Hypothalamus (tissue), 51 donors: ENCODE measurements at regions not wholly inside any gene's neighbourhood (a gene's known extent, or its start where the extent isn't known, plus 50 kb on each side); places are given as distances from the start of the nearest gene placed in this dataset.

Source experiments
- DNase-seq, 51 donors: peaks; one replicate each; lab custom pipeline; 2025; lab: John Stamatoyannopoulos, UW

GRCh38 chr9:134487066-134487710, 154.4 kb upstream of the COL5A1 start:
- no peak for DNase-seq

DNA sequence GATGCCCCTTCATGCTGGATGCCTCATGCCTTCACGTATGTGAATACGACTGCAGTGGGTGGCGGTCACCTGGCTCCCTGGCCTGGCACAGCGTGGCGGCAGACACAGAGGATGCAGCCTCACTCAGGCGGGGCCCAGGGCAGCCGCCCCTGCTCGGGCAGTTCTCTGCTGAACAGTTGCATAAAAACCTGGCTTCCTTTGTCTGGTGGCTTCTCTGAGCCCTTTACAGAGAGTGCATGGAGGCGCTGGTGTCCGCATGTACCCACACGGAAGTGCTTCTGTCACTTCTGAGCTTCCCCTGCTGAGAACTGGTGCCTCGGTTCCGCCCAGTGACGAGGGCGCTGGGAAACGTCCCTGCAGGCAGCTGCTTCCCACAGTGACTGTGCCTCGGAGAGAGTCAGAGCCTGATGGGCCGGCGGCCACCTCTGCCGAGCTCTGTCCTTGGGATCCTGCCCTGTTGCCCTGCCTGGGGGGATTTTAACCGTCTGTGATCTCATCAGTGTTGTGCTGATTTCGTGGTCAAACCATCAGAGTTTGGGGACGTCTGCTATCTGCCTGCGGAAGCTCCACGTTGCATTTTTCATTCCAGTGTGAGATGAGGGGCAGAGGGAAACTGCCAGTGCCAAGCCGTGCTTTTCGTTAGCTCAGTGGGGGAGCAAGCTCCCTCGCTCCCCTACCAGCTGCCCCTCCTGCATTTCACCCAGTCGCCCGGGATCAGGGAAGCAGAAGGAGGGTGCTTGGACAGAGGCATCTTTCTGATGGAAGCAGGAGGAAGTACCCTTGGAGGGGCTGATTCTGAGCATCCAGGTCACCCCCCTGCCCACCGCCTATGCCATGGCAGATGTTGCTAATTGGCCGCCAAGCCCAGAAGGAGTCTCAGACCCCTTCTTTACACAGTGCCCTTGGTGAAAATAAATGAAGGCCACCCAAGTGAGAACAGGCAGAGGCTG, 153.0 kb upstream of the COL5A1 start:
- DNase-seq: peak in 9 of 51 donors; percentile 6 to 41 (median 15)

GRCh38 chr9:134489621-134490408, 151.8 kb upstream of the COL5A1 start:
- no peak for DNase-seq

DNA sequence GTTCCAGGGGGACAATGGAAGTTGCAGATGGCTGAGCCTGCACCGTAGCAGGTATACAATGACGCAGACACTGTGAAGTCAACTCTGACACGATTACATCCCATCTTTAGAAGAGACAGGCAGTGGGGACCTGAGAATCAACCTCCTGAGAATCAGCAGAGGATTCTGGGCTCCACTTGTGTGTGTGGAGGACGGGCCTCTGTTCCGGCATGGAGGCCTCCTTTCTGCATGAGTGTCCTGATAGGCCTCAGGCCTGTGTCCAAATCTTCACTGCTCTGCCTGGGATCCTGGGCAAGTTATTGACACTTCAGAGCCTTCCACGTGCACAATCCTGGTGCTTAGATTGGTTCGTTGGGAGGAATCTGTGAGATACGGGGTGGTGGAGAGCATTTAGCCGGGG, 151.2 kb upstream of the COL5A1 start:
- DNase-seq: no peak

- no peak for DNase-seq
Measured at GRCh38 chr9:134491196-134491835, 150.3 kb upstream of the COL5A1 start.

DNA sequence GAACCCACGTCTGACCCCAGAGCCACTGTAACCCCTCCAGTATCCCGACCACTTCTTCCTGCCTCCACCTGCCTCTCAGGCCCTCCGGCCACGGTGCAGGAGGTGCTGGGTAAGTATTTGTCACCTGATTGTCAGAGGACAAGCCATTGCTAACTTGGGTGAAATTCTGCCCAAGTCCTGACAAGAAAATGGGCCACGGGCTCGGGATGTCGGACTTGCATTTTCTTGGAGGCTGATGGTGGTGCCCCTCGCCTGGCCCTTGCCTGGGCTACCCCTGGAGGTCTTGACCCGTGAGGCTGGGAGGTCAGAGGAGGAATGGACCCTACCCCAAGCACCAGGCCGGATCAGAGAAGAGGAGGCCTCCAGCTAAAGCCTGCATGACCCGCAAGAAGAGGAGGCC, 149.7 kb upstream of the COL5A1 start:
- no peak for DNase-seq

GRCh38 chr9:134492281-134492691, 149.3 kb upstream of the COL5A1 start:
- no peak for DNase-seq

DNA sequence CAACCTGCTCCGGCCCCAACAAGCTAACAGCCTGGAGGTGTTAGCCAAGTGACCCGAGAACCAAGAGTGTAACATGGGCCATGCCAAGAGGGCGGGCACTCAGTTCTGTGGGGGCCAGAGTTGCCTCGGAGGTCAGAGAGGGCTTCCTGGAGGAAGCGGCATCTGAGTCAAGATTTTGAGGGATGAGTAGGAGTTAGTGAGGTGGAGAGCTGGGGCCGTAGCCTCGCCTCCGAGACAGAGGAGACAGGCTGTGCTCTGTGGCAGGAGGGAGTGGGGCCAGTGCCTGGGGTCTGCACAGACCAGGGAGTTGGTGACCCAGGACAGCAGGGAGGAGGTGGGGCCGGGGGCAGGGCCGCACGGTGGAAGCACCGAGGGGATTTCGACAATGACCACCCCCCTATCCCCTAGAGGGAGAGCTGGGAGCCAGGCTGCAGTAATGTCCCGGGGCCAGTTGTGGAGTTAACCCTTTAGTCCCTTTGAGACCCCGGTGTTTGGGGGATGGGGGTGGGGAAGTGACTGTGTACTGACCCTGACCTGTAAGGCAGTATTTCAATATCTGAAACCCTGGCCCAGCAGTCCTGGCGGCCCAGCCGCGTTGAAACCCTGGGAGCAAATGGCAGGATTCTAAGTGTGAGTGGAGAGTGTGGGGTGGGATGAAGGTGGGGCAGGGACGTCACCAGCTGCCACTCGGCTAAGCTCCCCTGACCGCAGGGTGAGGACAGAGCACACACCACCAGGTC, 148.7 kb upstream of the COL5A1 start:
- no peak for DNase-seq

GRCh38 chr9:134493461-134494272, 147.9 kb upstream of the COL5A1 start:
- DNase-seq: no peak

- no peak for DNase-seq
Measured at GRCh38 chr9:134494273-134494815, 147.3 kb upstream of the COL5A1 start.

DNA sequence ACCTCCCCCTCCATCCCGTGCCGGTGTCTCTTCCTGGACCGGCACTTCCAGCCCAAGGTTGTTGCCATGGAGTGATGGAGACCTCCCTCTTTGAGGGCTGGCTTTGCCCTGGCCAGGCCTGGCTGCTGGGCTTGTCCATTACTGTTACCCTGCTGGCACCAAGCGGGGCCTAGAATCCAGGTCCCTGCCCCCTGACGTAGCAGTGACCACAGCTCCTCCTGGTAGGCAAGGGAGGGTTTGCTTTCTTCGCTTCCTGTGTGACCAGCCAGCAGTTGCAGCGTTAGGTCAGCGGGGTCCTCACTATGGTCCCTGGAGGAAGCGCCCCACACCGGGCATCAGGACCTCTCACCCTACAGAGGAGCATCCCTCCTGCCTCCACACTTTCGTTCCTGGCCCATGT, 146.7 kb upstream of the COL5A1 start:
- no peak for DNase-seq

DNA sequence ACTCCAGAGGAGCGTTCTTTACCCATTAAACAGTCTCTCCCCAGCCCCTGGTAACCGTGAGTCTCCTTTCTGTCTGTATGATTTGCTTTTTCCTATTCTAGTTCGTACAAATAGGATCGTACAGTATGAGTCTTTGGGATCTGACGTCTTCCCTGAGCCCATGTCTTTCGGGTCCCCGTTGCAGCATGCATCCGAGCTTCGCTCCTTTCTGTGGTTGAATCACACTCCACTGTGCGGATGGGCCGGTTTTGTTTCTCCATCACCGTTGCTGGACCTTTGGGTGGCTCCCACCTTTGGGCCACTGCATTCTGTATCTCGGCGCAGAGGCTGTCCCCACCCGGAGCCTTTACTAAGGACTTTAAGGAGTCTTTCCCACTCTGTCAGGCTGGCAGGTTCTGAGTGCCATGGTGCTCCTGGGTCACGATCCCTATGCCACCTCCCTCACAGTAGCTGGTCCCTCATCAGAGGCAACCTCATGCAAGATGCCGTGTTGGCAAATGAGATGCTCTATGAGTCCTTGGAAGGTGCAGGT, 145.7 kb upstream of the COL5A1 start:
- no peak for DNase-seq

DNA sequence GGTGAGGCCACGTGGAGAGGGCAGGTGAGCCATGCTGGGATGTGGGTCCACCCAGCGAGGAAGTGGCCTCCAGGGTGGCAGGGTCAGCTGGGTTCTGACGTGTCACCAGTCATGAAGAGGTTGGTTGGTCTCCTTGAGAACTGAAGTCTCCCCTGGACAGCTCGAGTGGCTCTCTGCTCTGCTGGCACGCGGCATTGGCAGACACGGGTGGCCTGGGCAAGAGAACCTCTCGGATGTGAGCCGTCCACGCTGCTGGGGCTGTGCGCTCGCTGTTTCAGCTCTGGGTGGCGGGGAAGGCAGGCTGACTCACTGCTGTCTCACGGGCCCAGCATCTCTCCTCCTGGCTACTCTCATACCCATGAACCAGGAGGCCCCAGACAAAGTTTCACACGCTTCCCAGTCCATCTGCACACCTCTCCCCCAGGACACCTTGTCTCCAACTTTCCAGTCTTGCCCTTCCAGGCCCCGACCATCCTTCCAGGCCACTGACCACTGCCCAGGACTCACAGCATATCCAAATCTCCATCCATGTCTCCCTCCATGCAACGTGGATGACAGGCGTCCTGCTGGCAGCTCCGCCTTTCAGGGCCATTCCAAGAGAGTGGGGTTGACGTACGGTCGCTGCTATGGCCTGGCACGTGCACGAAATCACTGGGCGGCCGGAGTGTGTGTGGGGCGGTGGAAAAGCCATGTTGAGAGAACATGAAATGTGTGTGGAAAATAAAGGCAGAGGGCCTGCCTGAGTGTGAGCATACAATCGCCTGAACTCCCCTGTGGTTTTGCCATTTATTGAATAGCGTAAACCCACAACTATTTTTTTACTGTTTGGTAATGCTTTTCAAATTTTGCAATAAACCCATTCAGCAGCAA, 145.0 kb upstream of the COL5A1 start:
- DNase-seq: no peak

DNA sequence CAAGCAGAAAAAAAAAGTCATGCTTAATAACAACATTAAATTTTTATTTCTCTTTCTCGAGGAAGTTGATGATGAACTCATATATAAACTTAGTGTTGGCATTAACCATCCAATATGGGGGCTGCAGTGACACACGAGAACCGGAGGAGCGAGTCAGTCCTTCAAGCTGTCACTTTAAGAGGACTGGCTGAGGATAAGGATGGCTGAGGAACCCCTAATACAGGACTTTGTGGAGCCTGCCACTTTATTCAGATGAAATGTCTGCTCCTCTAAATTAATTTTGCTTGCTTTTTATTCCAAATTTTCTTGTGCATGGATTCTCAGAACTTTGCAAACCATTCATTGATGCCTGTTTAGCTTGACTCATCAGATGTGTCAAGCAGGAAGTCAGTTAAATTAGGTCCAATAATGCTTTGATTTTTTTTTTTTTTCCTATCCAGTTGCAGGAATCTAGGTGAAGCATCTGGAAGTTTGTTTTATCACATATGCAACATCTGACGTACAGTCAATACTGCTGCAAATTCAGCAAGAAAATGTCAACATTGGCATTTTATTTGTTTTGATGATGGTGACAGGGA, 144.2 kb upstream of the COL5A1 start:
- no peak for DNase-seq

GRCh38 chr9:134498814-134499166, 142.8 kb upstream of the COL5A1 start:
- DNase-seq: no peak

DNA sequence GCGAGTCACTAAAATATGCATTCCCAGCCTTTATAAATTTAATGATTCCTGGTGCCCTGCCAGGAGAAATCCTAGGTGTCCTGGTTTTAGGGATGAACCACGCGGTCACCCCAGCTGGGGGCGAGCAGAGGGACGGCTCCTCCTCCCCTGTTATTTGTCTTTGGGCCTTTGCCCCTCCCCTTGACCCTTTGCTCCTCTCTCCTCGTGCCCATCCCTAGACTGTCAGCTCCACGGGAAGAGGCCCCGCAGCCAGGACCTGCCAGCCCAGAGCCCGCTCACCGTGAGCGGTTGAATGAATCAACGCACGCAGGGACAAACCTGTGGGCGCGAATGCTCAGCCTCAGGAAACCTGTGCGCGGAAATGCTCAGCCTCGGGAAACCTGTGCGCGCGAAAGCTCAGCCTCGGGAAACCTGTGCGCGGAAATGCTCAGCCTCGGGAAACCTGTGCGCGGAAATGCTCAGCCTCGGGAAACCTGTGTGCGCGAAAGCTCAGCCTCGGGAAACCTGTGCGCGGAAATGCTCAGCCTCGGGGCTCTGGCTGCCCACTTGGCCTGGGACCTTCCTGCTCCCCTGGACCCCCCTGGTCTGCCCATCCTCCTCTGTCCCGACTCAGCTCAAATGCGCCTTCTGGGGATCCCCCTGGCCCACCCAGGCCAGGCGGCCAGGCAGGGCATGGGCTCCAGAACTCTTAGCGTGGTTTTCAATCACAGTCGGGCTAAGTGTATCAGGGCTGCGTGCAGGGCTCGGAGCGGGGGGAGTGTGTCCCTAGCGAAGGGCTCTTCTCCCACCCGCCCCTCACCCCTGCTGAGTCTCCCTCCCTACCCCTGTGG, 140.5 kb upstream of the COL5A1 start:
- DNase-seq: no peak
